ENCODE measurements at regions not wholly inside any gene's neighbourhood (a gene's known extent, or its start where the extent isn't known, plus 50 kb on each side); places are given as distances from the start of the nearest gene placed in this dataset.

- Mint-ChIP-seq H3K4me1 (no peaks in the 10 kb centered on the region), H3K9me3 (peaks cover 0 to 19% (median 9%) of the 10 kb centered on the region in 7 donors), H3K36me3 (no peaks in the 10 kb centered on the region), H3K4me3 (no peak overlapping the region), H3K27me3 (ENCODE audit: low read depth in 3 of 3) (peaks cover 0 to 3% (median 3%) of the 10 kb centered on the region in 3 donors), H3K27ac (no peak overlapping the region)
- H3K27me3 ChIP-seq (ENCODE audit: control insufficient read depth in 2 of 2, insufficient read depth in 2 of 2, low read length in 2 of 2) = no peaks in the 10 kb centered on the region
- no peaks in the 10 kb centered on the region for H3K4me1 ChIP-seq (ENCODE audit: control insufficient read depth in 1 of 2, insufficient read depth in 2 of 2, low read length in 2 of 2)
- TF ChIP-seq, protein P1, sequence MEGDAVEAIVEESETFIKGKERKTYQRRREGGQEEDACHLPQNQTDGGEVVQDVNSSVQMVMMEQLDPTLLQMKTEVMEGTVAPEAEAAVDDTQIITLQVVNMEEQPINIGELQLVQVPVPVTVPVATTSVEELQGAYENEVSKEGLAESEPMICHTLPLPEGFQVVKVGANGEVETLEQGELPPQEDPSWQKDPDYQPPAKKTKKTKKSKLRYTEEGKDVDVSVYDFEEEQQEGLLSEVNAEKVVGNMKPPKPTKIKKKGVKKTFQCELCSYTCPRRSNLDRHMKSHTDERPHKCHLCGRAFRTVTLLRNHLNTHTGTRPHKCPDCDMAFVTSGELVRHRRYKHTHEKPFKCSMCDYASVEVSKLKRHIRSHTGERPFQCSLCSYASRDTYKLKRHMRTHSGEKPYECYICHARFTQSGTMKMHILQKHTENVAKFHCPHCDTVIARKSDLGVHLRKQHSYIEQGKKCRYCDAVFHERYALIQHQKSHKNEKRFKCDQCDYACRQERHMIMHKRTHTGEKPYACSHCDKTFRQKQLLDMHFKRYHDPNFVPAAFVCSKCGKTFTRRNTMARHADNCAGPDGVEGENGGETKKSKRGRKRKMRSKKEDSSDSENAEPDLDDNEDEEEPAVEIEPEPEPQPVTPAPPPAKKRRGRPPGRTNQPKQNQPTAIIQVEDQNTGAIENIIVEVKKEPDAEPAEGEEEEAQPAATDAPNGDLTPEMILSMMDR (IDR thresholded peaks at IDR 0.05) = no peak
- 75% methylated on average over 1 of the region's 1 CpG for WGBS (ENCODE audit: insufficient coverage)
- H3K9ac ChIP-seq (ENCODE audit: insufficient read depth, low read length, poor library complexity, severe bottlenecking) = no peak overlapping the region
- H3K4me3 ChIP-seq (replicated peaks in 1 of 3; ENCODE audit: low read depth in 2 of 3, low read length in 3 of 3) = no peak overlapping the region
- H3K9me3 ChIP-seq (replicated peaks in 1 of 2; ENCODE audit: control insufficient read depth in 1 of 2, insufficient read depth in 1 of 2, low read length in 2 of 2) = peaks cover 9 to 12% of the 10 kb centered on the region in 2 donors
- no peak overlapping the region for H3K4me2 ChIP-seq (replicated peaks; ENCODE audit: extremely low read depth, low read length, poor library complexity, severe bottlenecking)
- intact Hi-C loops (cut with micrococcal nuclease) = loop anchor here in 1 of 2 donors (10.0 kb wide), 1 partner anchor 64 kb away; no protein-coding TSS in a partner anchor
- H3K36me3 ChIP-seq (replicated peaks in 1 of 2; ENCODE audit: control insufficient read depth in 1 of 2, insufficient read depth in 2 of 2, low read length in 2 of 2) = no peaks in the 10 kb centered on the region
- no peak overlapping the region for H2AFZ ChIP-seq (ENCODE audit: insufficient read depth, low read depth, low read length, poor library complexity, severe bottlenecking)
- no peaks in the 10 kb centered on the region for H3K79me2 ChIP-seq (ENCODE audit: insufficient read depth, low read length)
- H3K27ac ChIP-seq (ENCODE audit: low read depth in 1 of 2, low read length in 2 of 2) = no peak overlapping the region
- no peaks in the 10 kb centered on the region for H4K20me1 ChIP-seq (ENCODE audit: insufficient read depth, low read length)
- no peak for DNase-seq
Observed at GRCh38 chr1:213751064-213751397, 236.7 kb upstream of the PROX1 start.

- Histone ChIP-seq H3K36me3 (replicated peaks in 1 of 2; ENCODE audit: control insufficient read depth in 1 of 2, insufficient read depth in 2 of 2, low read length in 2 of 2) (no peaks in the 10 kb centered on the region), H3K4me1 (ENCODE audit: control insufficient read depth in 1 of 2, insufficient read depth in 2 of 2, low read length in 2 of 2) (no peaks in the 10 kb centered on the region), H3K4me2 (replicated peaks; ENCODE audit: extremely low read depth, low read length, poor library complexity, severe bottlenecking) (no peak overlapping the region), H3K9me3 (replicated peaks in 1 of 2; ENCODE audit: control insufficient read depth in 1 of 2, insufficient read depth in 1 of 2, low read length in 2 of 2) (peaks cover 0 to 7% of the 10 kb centered on the region in 2 donors), H3K27ac (ENCODE audit: low read depth in 1 of 2, low read length in 2 of 2) (no peak overlapping the region), H4K20me1 (ENCODE audit: insufficient read depth, low read length) (no peaks in the 10 kb centered on the region), H3K27me3 (ENCODE audit: control insufficient read depth in 2 of 2, insufficient read depth in 2 of 2, low read length in 2 of 2) (no peaks in the 10 kb centered on the region), H2AFZ (ENCODE audit: insufficient read depth, low read depth, low read length, poor library complexity, severe bottlenecking) (no peak overlapping the region), H3K9ac (ENCODE audit: insufficient read depth, low read length, poor library complexity, severe bottlenecking) (no peak overlapping the region), H3K4me3 (replicated peaks in 1 of 3; ENCODE audit: low read depth in 2 of 3, low read length in 3 of 3) (no peak overlapping the region), H3K79me2 (ENCODE audit: insufficient read depth, low read length) (no peaks in the 10 kb centered on the region)
- H3K9me3 Mint-ChIP-seq = peaks cover 3 to 10% (median 6%) of the 10 kb centered on the region in 7 donors
- no peak overlapping the region for H3K4me3 Mint-ChIP-seq
- H3K4me1 Mint-ChIP-seq = no peaks in the 10 kb centered on the region
- intact Hi-C loops (cut with micrococcal nuclease) = loop anchor here in 1 of 2 donors (10.0 kb wide), 1 partner anchor 55 kb away; no protein-coding TSS in a partner anchor
- TF ChIP-seq, protein P1 (IDR thresholded peaks at IDR 0.05) = no peak
- DNase-seq = no peak
- WGBS (ENCODE audit: insufficient coverage) = 29% methylated on average over 1 of the region's 6 CpGs
- no peak overlapping the region for H3K27ac Mint-ChIP-seq
- H3K27me3 Mint-ChIP-seq (ENCODE audit: low read depth in 3 of 3) = peaks cover 0 to 4% (median 2%) of the 10 kb centered on the region in 3 donors
- H3K36me3 Mint-ChIP-seq = no peaks in the 10 kb centered on the region
Observed at GRCh38 chr1:213759359-213760181, 228.2 kb upstream of the PROX1 start.
